ENCODE measurements at regions not wholly inside any gene's neighbourhood (a gene's known extent, or its start where the extent isn't known, plus 50 kb on each side); places are given as distances from the start of the nearest gene placed in this dataset.

DNA sequence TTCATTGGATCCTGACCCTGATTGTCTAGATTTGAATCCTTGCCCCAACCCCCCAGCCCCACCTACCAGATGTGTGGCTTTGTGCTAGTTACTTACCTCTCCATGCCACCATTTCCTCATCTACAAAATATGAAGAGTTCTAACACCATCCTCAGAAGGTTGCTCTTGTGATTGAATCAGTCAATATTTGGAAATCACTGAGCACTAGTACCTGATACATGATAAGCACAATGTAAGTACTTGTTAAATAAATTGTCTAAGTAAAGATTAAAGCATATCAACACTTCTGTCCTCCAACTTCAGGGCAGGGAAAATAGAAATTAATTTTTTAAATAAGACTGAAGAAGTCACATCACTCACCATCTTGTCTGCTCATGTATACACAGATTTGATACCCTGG, 249.6 kb upstream of the KLF3 start:
- TF ChIP-seq, protein P1, sequence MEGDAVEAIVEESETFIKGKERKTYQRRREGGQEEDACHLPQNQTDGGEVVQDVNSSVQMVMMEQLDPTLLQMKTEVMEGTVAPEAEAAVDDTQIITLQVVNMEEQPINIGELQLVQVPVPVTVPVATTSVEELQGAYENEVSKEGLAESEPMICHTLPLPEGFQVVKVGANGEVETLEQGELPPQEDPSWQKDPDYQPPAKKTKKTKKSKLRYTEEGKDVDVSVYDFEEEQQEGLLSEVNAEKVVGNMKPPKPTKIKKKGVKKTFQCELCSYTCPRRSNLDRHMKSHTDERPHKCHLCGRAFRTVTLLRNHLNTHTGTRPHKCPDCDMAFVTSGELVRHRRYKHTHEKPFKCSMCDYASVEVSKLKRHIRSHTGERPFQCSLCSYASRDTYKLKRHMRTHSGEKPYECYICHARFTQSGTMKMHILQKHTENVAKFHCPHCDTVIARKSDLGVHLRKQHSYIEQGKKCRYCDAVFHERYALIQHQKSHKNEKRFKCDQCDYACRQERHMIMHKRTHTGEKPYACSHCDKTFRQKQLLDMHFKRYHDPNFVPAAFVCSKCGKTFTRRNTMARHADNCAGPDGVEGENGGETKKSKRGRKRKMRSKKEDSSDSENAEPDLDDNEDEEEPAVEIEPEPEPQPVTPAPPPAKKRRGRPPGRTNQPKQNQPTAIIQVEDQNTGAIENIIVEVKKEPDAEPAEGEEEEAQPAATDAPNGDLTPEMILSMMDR (IDR thresholded peaks at IDR 0.05) = no peak
- TF ChIP-seq POLR2A (IDR thresholded peaks at IDR 0.05) (no peak), POLR2AphosphoS5 (IDR thresholded peaks at IDR 0.05) (no peak)

Data from breast epithelium (tissue), 3 donors.